IPS-18a (cell line): ENCODE measurements at regions not wholly inside any gene's neighbourhood (a gene's known extent, or its start where the extent isn't known, plus 50 kb on each side); places are given as distances from the start of the nearest gene placed in this dataset.
"Not testable (repeated sequence)": the region's sequence is repeated elsewhere in the genome, so short reads cannot be mapped to it uniquely, and the experiment has no call there.

Experiments used
- H3K27ac ChIP-seq: one replicate; pipeline ENCODE4 v1.5.1; 2013; ENCODE audit warnings: low read length
- H3K27me3 ChIP-seq: one replicate; pipeline ENCODE4 v1.6.1; 2013; ENCODE audit warnings: mild to moderate bottlenecking, low read length; ENCODE audit not compliant: control insufficient read depth, insufficient read depth
- H3K36me3 ChIP-seq: one replicate; pipeline ENCODE4 v1.6.1; 2013; ENCODE audit warnings: low read depth, low read length; ENCODE audit not compliant: control insufficient read depth
- H3K4me1 ChIP-seq: one replicate; pipeline ENCODE4 v1.6.1; 2013; ENCODE audit warnings: low read depth, low read length; ENCODE audit not compliant: control insufficient read depth
- H3K4me3 ChIP-seq: one replicate; pipeline ENCODE4 v1.5.1; 2013; ENCODE audit warnings: low read length
- H3K9ac ChIP-seq: one replicate; pipeline ENCODE4 v1.6.1; 2013; ENCODE audit warnings: mild to moderate bottlenecking, low read length, moderate library complexity
- H3K9me3 ChIP-seq: one replicate; pipeline ENCODE4 v1.6.1; 2013; ENCODE audit warnings: low read depth, low read length; ENCODE audit not compliant: control insufficient read depth

DNA sequence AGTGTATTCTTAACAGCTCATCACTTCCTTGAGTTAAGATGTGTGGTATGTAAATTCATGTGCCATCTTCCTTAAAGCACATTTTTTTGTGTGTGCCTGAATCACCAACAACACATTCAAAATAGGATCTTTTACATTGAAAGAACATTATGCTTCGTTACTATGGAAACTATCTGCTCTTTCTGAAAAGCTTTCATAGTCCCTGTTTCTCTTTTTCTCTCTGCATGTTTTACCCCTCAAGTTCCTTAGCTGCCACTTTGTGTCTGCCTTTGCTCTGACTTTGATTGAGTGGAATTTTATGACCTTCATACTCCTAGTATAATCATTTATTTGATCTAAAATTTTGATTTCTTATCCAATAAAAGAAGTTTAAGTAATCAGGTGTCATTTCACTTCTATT is 880.3 kb upstream of the FOXG1 start:
- Histone ChIP-seq H3K4me1 (peaks cover 4% of the 10 kb centered on the region), H3K36me3 (no peaks in the 10 kb centered on the region), H3K27me3 (no peaks in the 10 kb centered on the region), H3K9ac (no peak overlapping the region), H3K4me3 (no peak overlapping the region), H3K9me3 (no peaks in the 10 kb centered on the region), H3K27ac (no peak overlapping the region)

DNA sequence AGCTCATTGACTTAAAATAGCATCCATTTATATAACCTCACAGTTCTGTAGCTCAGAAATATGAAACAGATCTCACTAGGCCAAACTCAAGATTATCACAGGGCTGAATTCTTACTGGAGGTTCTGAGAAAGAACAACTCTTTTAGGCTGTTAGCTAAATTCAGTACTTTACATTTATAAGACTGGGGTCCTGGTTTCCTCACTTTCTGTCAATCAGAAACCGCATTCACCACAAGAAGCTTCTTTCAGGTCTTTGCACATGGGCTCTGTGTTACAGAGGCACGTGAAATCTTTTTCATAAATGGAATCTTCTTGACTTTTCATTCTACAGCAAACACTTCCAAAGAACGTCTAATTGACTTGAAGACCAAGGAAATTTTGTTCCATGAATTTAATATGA is 876.3 kb upstream of the FOXG1 start:
- H3K27me3 ChIP-seq = no peaks in the 10 kb centered on the region
- no peaks in the 10 kb centered on the region for H3K36me3 ChIP-seq
- no peaks in the 10 kb centered on the region for H3K9me3 ChIP-seq
- no peak overlapping the region for H3K27ac ChIP-seq
- no peak overlapping the region for H3K4me3 ChIP-seq
- H3K9ac ChIP-seq = no peak overlapping the region
- no peaks in the 10 kb centered on the region for H3K4me1 ChIP-seq

DNA sequence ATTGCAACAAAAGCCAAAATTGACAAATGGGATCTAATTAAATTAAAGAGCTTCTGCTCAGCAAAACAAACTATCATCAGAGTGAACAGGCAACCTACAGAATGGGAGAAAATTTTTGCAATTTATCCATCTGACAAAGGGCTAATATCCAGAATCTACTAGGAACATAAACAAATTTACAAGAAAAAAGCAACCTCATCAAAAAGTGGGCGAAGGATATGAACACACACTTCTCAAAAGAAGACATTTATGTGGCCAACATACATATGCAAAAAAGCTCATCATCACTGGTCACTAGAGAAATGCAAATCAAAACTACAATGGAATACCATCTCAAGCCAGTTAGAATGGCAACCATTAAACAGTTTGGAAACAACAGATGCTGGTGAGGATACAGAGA is 858.1 kb upstream of the FOXG1 start:
- H3K9ac ChIP-seq, H3K27ac ChIP-seq, H3K4me3 ChIP-seq, H3K36me3 ChIP-seq, H3K27me3 ChIP-seq, H3K4me1 ChIP-seq, H3K9me3 ChIP-seq: not testable (repeated sequence)

DNA sequence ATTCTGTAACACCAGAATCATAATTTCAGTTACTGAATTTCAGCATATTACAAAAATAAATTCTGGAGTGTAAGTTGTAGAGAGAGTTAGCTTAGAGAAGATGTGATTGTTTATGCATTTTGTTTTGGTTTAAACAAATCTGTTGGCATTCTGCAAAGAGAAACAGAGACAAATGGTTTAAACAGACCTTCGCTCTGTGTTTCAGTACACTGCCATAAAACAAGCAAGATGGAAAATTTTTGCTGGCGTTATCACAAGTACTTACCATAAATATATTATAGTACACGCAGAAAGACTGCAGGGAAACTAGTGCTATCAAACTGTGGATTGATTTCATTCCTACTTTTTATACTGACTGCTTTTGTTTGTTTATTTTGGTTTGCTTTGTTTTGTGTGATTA is 850.3 kb upstream of the FOXG1 start:
- Histone ChIP-seq H3K27me3 (no peaks in the 10 kb centered on the region), H3K9me3 (no peaks in the 10 kb centered on the region), H3K4me3 (no peak overlapping the region), H3K4me1 (no peaks in the 10 kb centered on the region), H3K9ac (no peak overlapping the region), H3K36me3 (no peaks in the 10 kb centered on the region), H3K27ac (no peak overlapping the region)

DNA sequence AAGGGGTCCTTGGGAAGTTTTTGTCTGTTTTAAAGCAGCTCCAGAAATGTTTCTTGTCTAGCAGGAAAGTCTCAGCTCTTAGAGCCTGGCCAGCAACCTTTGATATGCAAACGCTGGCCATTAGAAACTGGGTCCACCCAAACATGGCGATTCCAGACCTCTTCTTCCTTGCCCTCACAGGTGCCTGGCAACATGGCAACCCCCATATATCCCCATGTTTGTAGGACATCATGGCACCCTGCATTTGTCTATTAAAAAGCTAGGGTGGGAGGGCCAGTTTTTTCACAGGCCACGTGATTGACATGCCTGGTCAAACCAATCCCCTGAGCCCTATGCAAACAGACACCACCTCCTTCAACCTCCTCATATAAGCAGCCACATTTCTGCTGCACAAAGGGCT is 848.7 kb upstream of the FOXG1 start:
- H3K27me3 ChIP-seq = no peaks in the 10 kb centered on the region
- H3K4me1 ChIP-seq = no peaks in the 10 kb centered on the region
- no peak overlapping the region for H3K9ac ChIP-seq
- no peak overlapping the region for H3K27ac ChIP-seq
- no peaks in the 10 kb centered on the region for H3K36me3 ChIP-seq
- no peak overlapping the region for H3K4me3 ChIP-seq
- H3K9me3 ChIP-seq = no peaks in the 10 kb centered on the region

DNA sequence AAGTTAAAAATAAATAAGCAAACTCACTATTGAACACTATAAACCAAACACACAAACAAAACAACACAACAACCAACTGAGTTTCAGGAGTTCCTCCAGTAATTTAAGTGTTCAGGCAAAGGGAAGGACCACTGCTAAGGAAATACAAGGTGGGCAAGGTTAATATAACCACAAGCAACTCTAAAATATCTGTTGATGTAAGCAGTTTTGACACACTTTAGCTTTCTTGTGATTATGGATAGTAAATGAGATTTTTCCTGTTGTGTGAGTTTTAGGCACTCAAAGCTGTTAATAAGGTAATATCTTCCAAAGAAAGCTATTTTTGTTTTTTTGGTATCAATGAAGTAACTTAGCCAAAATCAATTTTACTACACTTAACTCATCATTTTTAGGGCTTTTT is 839.1 kb upstream of the FOXG1 start:
- Histone ChIP-seq H3K27me3 (no peaks in the 10 kb centered on the region), H3K4me3 (no peak overlapping the region), H3K4me1 (peaks cover 15% of the 10 kb centered on the region), H3K9me3 (no peaks in the 10 kb centered on the region), H3K9ac (no peak overlapping the region), H3K36me3 (no peaks in the 10 kb centered on the region), H3K27ac (no peak overlapping the region)

DNA sequence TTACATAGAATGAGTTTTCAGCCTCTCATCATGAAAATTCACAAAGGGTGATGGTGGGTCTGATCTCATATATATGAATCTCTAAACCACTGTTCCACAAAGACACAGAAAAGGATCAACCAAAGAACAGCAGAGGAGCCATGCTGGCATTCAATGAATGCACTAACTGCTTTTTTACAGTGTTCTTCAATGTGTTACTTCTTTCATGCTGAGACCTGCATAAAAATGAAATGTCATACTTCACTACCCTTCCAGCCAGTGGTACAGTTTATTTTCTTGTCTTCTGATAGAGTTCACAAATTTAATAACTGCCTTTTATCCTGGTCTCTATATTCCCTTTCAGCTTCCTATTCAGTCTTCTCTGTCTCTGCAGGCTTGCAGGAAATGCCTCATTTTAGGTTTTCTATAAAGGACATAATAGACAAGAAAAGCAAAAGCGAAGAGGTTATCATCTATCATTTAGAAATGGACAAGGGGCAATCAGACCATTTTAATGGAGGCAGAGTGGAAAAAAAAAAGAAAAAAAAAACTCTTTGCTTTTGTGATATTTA is 836.7 kb upstream of the FOXG1 start:
- Histone ChIP-seq H3K9ac (no peak overlapping the region), H3K36me3 (no peaks in the 10 kb centered on the region), H3K4me1 (peaks cover 15% of the 10 kb centered on the region), H3K9me3 (no peaks in the 10 kb centered on the region), H3K27ac (no peak overlapping the region), H3K27me3 (no peaks in the 10 kb centered on the region), H3K4me3 (no peak overlapping the region)

DNA sequence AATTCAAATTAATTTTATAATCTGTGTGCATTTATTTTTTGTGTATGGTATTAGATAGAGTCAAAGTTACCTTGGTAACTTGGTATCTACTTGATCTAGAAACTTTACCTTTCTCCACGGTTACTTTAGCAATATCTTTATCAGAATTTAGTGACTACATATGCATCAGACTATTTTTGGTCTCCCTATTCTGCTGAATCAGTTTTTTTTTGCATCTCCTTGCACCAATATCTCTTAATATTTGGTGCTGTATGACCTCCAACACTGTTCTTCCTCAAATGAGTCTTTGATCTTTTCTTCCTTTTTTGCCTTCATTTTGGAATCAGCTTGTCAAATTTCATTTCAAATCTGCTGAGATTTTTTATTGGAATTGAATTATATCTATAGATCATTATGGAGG is 828.2 kb upstream of the FOXG1 start:
- H3K9me3 ChIP-seq = no peaks in the 10 kb centered on the region
- no peaks in the 10 kb centered on the region for H3K36me3 ChIP-seq
- H3K4me1 ChIP-seq = no peaks in the 10 kb centered on the region
- no peaks in the 10 kb centered on the region for H3K27me3 ChIP-seq
- H3K9ac ChIP-seq = no peak overlapping the region
- no peak overlapping the region for H3K4me3 ChIP-seq
- no peak overlapping the region for H3K27ac ChIP-seq

DNA sequence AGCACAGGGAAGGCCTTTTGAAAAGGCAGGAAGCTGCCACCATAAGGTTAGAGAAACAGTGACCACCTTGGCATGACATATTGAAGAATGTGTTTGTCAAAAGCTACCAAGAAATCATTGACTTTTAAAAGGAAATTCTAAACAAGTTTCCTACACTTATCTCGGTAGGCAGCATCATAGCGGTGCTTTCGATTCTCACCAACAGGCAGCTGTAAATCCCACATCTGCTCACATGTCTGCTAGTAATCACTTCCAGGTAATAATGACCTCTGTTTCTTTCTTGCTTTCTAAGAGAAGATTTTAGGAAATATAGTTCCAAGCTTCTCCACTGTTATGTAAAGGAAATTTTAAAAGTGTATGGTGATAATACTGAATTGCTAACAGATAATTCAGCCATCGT is 821.1 kb upstream of the FOXG1 start:
- Histone ChIP-seq H3K9me3 (no peaks in the 10 kb centered on the region), H3K36me3 (no peaks in the 10 kb centered on the region), H3K9ac (no peak overlapping the region), H3K27me3 (no peaks in the 10 kb centered on the region), H3K4me3 (no peak overlapping the region), H3K27ac (no peak overlapping the region), H3K4me1 (no peaks in the 10 kb centered on the region)

DNA sequence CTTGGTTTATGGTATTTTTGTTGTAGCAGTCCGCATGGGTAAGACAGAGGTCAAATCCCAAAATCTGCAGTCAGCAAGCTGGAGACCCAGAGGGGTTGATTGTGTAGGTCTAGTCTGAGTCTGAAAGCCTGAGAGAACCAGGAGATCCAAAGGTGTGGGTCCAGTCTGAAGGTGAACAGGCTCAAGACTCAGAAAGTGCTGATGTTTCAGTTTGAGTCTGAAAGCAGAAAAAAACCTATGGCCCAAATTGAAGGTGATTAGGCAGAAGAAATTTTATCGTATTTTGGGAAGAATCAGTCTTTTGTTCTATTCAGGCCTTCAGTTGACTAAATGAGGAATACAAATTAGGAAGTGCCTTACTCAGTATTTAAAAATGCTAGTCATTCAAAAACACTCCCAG is 807.8 kb upstream of the FOXG1 start:
- H3K9ac ChIP-seq = no peak overlapping the region
- H3K27ac ChIP-seq = no peak overlapping the region
- H3K27me3 ChIP-seq = no peaks in the 10 kb centered on the region
- no peaks in the 10 kb centered on the region for H3K4me1 ChIP-seq
- no peaks in the 10 kb centered on the region for H3K36me3 ChIP-seq
- no peaks in the 10 kb centered on the region for H3K9me3 ChIP-seq
- no peak overlapping the region for H3K4me3 ChIP-seq

DNA sequence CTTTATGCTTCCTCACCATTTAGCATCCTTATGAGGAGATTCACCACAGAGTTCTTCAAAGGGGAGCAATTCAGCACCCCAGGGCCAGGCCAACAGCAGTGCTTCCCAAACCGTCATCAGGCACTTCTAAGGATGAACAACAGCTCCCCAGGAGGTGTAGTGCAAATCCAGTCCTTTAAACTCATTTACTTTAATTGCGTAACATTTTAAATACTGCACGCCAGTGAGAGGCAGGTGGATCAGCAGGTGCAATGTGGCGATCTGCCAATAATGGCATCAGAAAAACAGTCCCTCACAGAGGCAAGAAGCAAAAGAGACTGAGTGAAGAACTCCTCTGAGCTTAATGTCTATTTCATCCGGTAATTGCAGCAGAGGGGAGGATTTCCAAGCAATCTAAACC is 770.9 kb upstream of the FOXG1 start:
- Histone ChIP-seq H3K9ac (no peak overlapping the region), H3K4me3 (no peak overlapping the region), H3K4me1 (peaks cover 6% of the 10 kb centered on the region), H3K36me3 (no peaks in the 10 kb centered on the region), H3K9me3 (no peaks in the 10 kb centered on the region), H3K27ac (no peak overlapping the region), H3K27me3 (no peaks in the 10 kb centered on the region)

DNA sequence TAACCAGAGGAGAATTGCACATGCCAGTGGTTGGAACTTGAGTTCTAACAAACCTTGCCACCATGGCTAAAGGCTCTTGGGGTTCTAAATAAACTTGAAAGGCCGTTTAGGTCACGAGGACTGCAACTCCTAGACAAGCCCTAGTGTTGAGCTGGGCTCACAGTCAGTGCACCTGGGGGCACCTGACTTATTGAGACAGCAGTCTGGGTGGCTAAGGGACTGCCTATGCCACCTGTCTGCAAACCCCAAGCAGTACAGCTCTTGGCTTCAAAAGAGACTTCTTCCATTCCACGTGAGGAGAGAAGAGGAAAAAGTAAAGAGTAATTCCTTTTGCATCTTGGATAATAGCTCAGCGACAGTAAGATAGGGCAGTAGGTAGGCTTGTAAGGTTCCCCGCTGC is 765.6 kb upstream of the FOXG1 start:
- no peaks in the 10 kb centered on the region for H3K9me3 ChIP-seq
- H3K27me3 ChIP-seq = no peaks in the 10 kb centered on the region

More for the DNA sequence above, 765.6 kb upstream of the FOXG1 start:
- Histone ChIP-seq H3K4me1 (no peaks in the 10 kb centered on the region), H3K27ac (no peak overlapping the region), H3K4me3 (no peak overlapping the region), H3K9ac (no peak overlapping the region), H3K36me3 (no peaks in the 10 kb centered on the region)
